Calu3 (cell line): ENCODE measurements at regions not wholly inside any gene's neighbourhood (a gene's known extent, or its start where the extent isn't known, plus 50 kb on each side); places are given as distances from the start of the nearest gene placed in this dataset.
"Not testable (repeated sequence)": the region's sequence is repeated elsewhere in the genome, so short reads cannot be mapped to it uniquely, and the experiment has no call there.

Experiments used
- BruUV-seq: library from RNA; stranded (reverse); fragments of 400-500 nt; replicated peaks from 2 replicates; lab custom pipeline; 2021; lab: Mats Ljungman, UMichigan
- CTCF ChIA-PET: fragments of 300-600 bp; sonication (Branson Sonifier 250); formaldehyde crosslinking; loops from one replicate; lab custom pipeline; 2022; ENCODE audit warnings: antibody characterized with exemption; lab: Charles Lee
- DNase-seq: peaks from one replicate; pipeline ENCODE4 v3.0.0; 2022
- H3K27ac Mint-ChIP-seq: one replicate; pipeline ENCODE4 v1.8.0; 2022; ENCODE audit warnings: mixed read lengths; ENCODE audit not compliant: unreplicated experiment
- H3K27me3 Mint-ChIP-seq: one replicate; pipeline ENCODE4 v1.8.0; 2022; ENCODE audit warnings: mixed read lengths; ENCODE audit not compliant: unreplicated experiment
- H3K36me3 Mint-ChIP-seq: one replicate; pipeline ENCODE4 v1.8.0; 2022; ENCODE audit warnings: mild to moderate bottlenecking, moderate library complexity, mixed read lengths; ENCODE audit not compliant: insufficient read depth, unreplicated experiment
- H3K4me1 Mint-ChIP-seq: one replicate; pipeline ENCODE4 v1.8.0; 2022; ENCODE audit warnings: mild to moderate bottlenecking, low read depth, mixed read lengths; ENCODE audit not compliant: unreplicated experiment
- H3K4me3 Mint-ChIP-seq: one replicate; pipeline ENCODE4 v1.8.0; 2022; ENCODE audit warnings: mild to moderate bottlenecking, low read depth, moderate library complexity, mixed read lengths; ENCODE audit not compliant: unreplicated experiment
- H3K9me3 Mint-ChIP-seq: one replicate; pipeline ENCODE4 v1.8.0; 2022; ENCODE audit warnings: low read depth, mixed read lengths; ENCODE audit not compliant: unreplicated experiment
- CTCF ChIP-seq: fragments of 200-600 bp; IDR thresholded peaks from one replicate; pipeline ENCODE4 v1.8.0; 2022; ENCODE audit warnings: antibody characterized with exemption; ENCODE audit not compliant: unreplicated experiment
- intact Hi-C: fragments of 100-400 bp; cut with micrococcal nuclease; formaldehyde crosslinking; loops from one replicate; pipeline ENCODE4 v1.10.0; 2022; ENCODE audit not compliant: unreplicated experiment

- Mint-ChIP-seq H3K9me3 (peaks cover 12% of the 10 kb centered on the region), H3K36me3 (no peaks in the 10 kb centered on the region), H3K4me3 (no peak overlapping the region), H3K27ac (no peak overlapping the region), H3K4me1 (no peaks in the 10 kb centered on the region), H3K27me3 (no peaks in the 10 kb centered on the region)
- CTCF ChIA-PET = no interaction called here
- intact Hi-C loops = no loop called here
- no peak for TF ChIP-seq CTCF
- no peak for DNase-seq
- no TSS peak for BruUV-seq
Observed at GRCh38 chrX:1851527-1851926, 236.7 kb downstream of the ASMT start.

- Mint-ChIP-seq H3K4me1 (no peaks in the 10 kb centered on the region), H3K27ac (no peak overlapping the region), H3K4me3 (no peak overlapping the region), H3K27me3 (no peaks in the 10 kb centered on the region), H3K36me3 (no peaks in the 10 kb centered on the region), H3K9me3 (peaks cover 14% of the 10 kb centered on the region)
- BruUV-seq = no TSS peak
- CTCF ChIA-PET = no interaction called here
- no peak for TF ChIP-seq CTCF
- intact Hi-C loops = no loop called here
- no peak for DNase-seq
Observed at GRCh38 chrX:1852082-1852481, 237.2 kb downstream of the ASMT start.

- no peak overlapping the region for H3K4me3 Mint-ChIP-seq
Observed at GRCh38 chrX:1853447-1853846, 238.6 kb downstream of the ASMT start.

GRCh38 chrX:1853916-1854315, 239.1 kb downstream of the ASMT start:
- intact Hi-C loops = no loop called here
- Mint-ChIP-seq H3K27ac (no peak overlapping the region), H3K9me3 (peaks cover 11% of the 10 kb centered on the region), H3K27me3 (no peaks in the 10 kb centered on the region), H3K36me3 (no peaks in the 10 kb centered on the region), H3K4me3 (no peak overlapping the region), H3K4me1 (no peaks in the 10 kb centered on the region)
- no peak for TF ChIP-seq CTCF
- CTCF ChIA-PET = no interaction called here
- DNase-seq = no peak
- BruUV-seq = no TSS peak

More at GRCh38 chrX:1853447-1853846, 238.6 kb downstream of the ASMT start:
- TF ChIP-seq CTCF = no peak
- Mint-ChIP-seq H3K27me3 (no peaks in the 10 kb centered on the region), H3K9me3 (peaks cover 11% of the 10 kb centered on the region), H3K4me1 (no peaks in the 10 kb centered on the region), H3K36me3 (no peaks in the 10 kb centered on the region), H3K27ac (no peak overlapping the region)
- no peak for DNase-seq
- CTCF ChIA-PET = no interaction called here
- BruUV-seq = no TSS peak
- intact Hi-C loops = no loop called here

- CTCF ChIA-PET, H3K36me3 Mint-ChIP-seq, BruUV-seq, H3K4me1 Mint-ChIP-seq, H3K27ac Mint-ChIP-seq, H3K27me3 Mint-ChIP-seq, intact Hi-C loops, DNase-seq, H3K4me3 Mint-ChIP-seq: not testable (repeated sequence)
- H3K9me3 Mint-ChIP-seq = peaks cover 13% of the 10 kb centered on the region
Observed at GRCh38 chrX:1854861-1855260, 240.0 kb downstream of the ASMT start.

GRCh38 chrX:1859266-1859665, 244.4 kb downstream of the ASMT start:
- BruUV-seq, H3K36me3 Mint-ChIP-seq, DNase-seq, H3K9me3 Mint-ChIP-seq, CTCF ChIA-PET, H3K27ac Mint-ChIP-seq, H3K4me3 Mint-ChIP-seq, intact Hi-C loops, H3K4me1 Mint-ChIP-seq, H3K27me3 Mint-ChIP-seq: not testable (repeated sequence)
